ENCODE measurements at regions not wholly inside any gene's neighbourhood (a gene's known extent, or its start where the extent isn't known, plus 50 kb on each side); places are given as distances from the start of the nearest gene placed in this dataset.

GRCh38 chr11:111069066-111069465 lies 176.5 kb upstream of the POU2AF2 start:
- intact Hi-C loops (cut with micrococcal nuclease), result no loop called here
- Mint-ChIP-seq H3K4me1 (ENCODE audit: low read depth) (no peaks in the 10 kb centered on the region), H3K27me3 (ENCODE audit: insufficient read depth) (no peaks in the 10 kb centered on the region), H3K9me3 (peaks cover 8% of the 10 kb centered on the region), H3K4me3 (no peak overlapping the region), H3K36me3 (ENCODE audit: low read depth) (no peaks in the 10 kb centered on the region), H3K27ac (no peak overlapping the region)
- no peak for DNase-seq (ENCODE audit: low spot score)

- H3K4me3 Mint-ChIP-seq, result no peak overlapping the region
- H3K36me3 Mint-ChIP-seq (ENCODE audit: low read depth), result no peaks in the 10 kb centered on the region
Observed at GRCh38 chr11:111067994-111068393, 177.5 kb upstream of the POU2AF2 start.

GRCh38 chr11:111066846-111067245 lies 178.7 kb upstream of the POU2AF2 start:
- no peaks in the 10 kb centered on the region for H3K4me1 Mint-ChIP-seq (ENCODE audit: low read depth)
- H3K27ac Mint-ChIP-seq, result no peak overlapping the region
- H3K9me3 Mint-ChIP-seq, result peaks cover 8% of the 10 kb centered on the region
- no peak overlapping the region for H3K4me3 Mint-ChIP-seq
- H3K27me3 Mint-ChIP-seq (ENCODE audit: insufficient read depth), result no peaks in the 10 kb centered on the region
- intact Hi-C loops (cut with micrococcal nuclease), result no loop called here
- H3K36me3 Mint-ChIP-seq (ENCODE audit: low read depth), result no peaks in the 10 kb centered on the region
- DNase-seq (ENCODE audit: low spot score), result no peak

More at GRCh38 chr11:111067994-111068393, 177.5 kb upstream of the POU2AF2 start:
- peaks cover 8% of the 10 kb centered on the region for H3K9me3 Mint-ChIP-seq
- no peak overlapping the region for H3K27ac Mint-ChIP-seq
- H3K27me3 Mint-ChIP-seq (ENCODE audit: insufficient read depth), result no peaks in the 10 kb centered on the region
- intact Hi-C loops (cut with micrococcal nuclease), result no loop called here
- H3K4me1 Mint-ChIP-seq (ENCODE audit: low read depth), result no peaks in the 10 kb centered on the region
- DNase-seq (ENCODE audit: low spot score), result no peak

- DNase-seq (ENCODE audit: low spot score), result no peak
- H3K9me3 Mint-ChIP-seq, result peaks cover 8% of the 10 kb centered on the region
- no peaks in the 10 kb centered on the region for H3K36me3 Mint-ChIP-seq (ENCODE audit: low read depth)
- intact Hi-C loops (cut with micrococcal nuclease), result no loop called here
- H3K4me1 Mint-ChIP-seq (ENCODE audit: low read depth), result no peaks in the 10 kb centered on the region
- H3K27me3 Mint-ChIP-seq (ENCODE audit: insufficient read depth), result no peaks in the 10 kb centered on the region
- H3K27ac Mint-ChIP-seq, result no peak overlapping the region
- H3K4me3 Mint-ChIP-seq, result no peak overlapping the region
Observed at GRCh38 chr11:111063726-111064517, 181.6 kb upstream of the POU2AF2 start.

GRCh38 chr11:111062420-111062819 lies 183.1 kb upstream of the POU2AF2 start:
- Mint-ChIP-seq H3K4me1 (ENCODE audit: low read depth) (no peaks in the 10 kb centered on the region), H3K36me3 (ENCODE audit: low read depth) (no peaks in the 10 kb centered on the region), H3K9me3 (no peaks in the 10 kb centered on the region), H3K4me3 (no peak overlapping the region), H3K27me3 (ENCODE audit: insufficient read depth) (no peaks in the 10 kb centered on the region), H3K27ac (no peak overlapping the region)
- intact Hi-C loops (cut with micrococcal nuclease), result no loop called here
- no peak for DNase-seq (ENCODE audit: low spot score)

- H3K27me3 Mint-ChIP-seq (ENCODE audit: insufficient read depth), result no peaks in the 10 kb centered on the region
- no peak overlapping the region for H3K4me3 Mint-ChIP-seq
- H3K27ac Mint-ChIP-seq, result no peak overlapping the region
- H3K4me1 Mint-ChIP-seq (ENCODE audit: low read depth), result no peaks in the 10 kb centered on the region
- intact Hi-C loops (cut with micrococcal nuclease), result no loop called here
- no peaks in the 10 kb centered on the region for H3K36me3 Mint-ChIP-seq (ENCODE audit: low read depth)
- no peaks in the 10 kb centered on the region for H3K9me3 Mint-ChIP-seq
- DNase-seq (ENCODE audit: low spot score), result no peak
Observed at GRCh38 chr11:111059726-111060125, 185.8 kb upstream of the POU2AF2 start.

- Mint-ChIP-seq H3K4me1 (ENCODE audit: low read depth) (no peaks in the 10 kb centered on the region), H3K36me3 (ENCODE audit: low read depth) (no peaks in the 10 kb centered on the region), H3K27ac (no peak overlapping the region), H3K27me3 (ENCODE audit: insufficient read depth) (no peaks in the 10 kb centered on the region), H3K4me3 (no peak overlapping the region), H3K9me3 (no peaks in the 10 kb centered on the region)
- intact Hi-C loops (cut with micrococcal nuclease), result no loop called here
- DNase-seq (ENCODE audit: low spot score), result no peak
Observed at GRCh38 chr11:111049131-111049530, 196.4 kb upstream of the POU2AF2 start.

GRCh38 chr11:111047374-111047773 lies 198.2 kb upstream of the POU2AF2 start:
- H3K9me3 Mint-ChIP-seq, result no peaks in the 10 kb centered on the region
- H3K4me3 Mint-ChIP-seq, result no peak overlapping the region

GRCh38 chr11:111046291-111046690 lies 199.2 kb upstream of the POU2AF2 start:
- no peaks in the 10 kb centered on the region for H3K4me1 Mint-ChIP-seq (ENCODE audit: low read depth)
- H3K27ac Mint-ChIP-seq, result no peak overlapping the region
- H3K27me3 Mint-ChIP-seq (ENCODE audit: insufficient read depth), result no peaks in the 10 kb centered on the region
- intact Hi-C loops (cut with micrococcal nuclease), result no loop called here
- no peak overlapping the region for H3K4me3 Mint-ChIP-seq
- DNase-seq (ENCODE audit: low spot score), result no peak
- H3K36me3 Mint-ChIP-seq (ENCODE audit: low read depth), result no peaks in the 10 kb centered on the region
- no peaks in the 10 kb centered on the region for H3K9me3 Mint-ChIP-seq

More at GRCh38 chr11:111047374-111047773, 198.2 kb upstream of the POU2AF2 start:
- intact Hi-C loops (cut with micrococcal nuclease), result no loop called here
- no peaks in the 10 kb centered on the region for H3K27me3 Mint-ChIP-seq (ENCODE audit: insufficient read depth)
- no peaks in the 10 kb centered on the region for H3K36me3 Mint-ChIP-seq (ENCODE audit: low read depth)
- H3K27ac Mint-ChIP-seq, result no peak overlapping the region
- DNase-seq (ENCODE audit: low spot score), result no peak
- no peaks in the 10 kb centered on the region for H3K4me1 Mint-ChIP-seq (ENCODE audit: low read depth)

- Mint-ChIP-seq H3K36me3 (ENCODE audit: low read depth) (no peaks in the 10 kb centered on the region), H3K4me3 (no peak overlapping the region), H3K27ac (no peak overlapping the region), H3K4me1 (ENCODE audit: low read depth) (no peaks in the 10 kb centered on the region), H3K27me3 (ENCODE audit: insufficient read depth) (no peaks in the 10 kb centered on the region), H3K9me3 (no peaks in the 10 kb centered on the region)
- DNase-seq (ENCODE audit: low spot score), result no peak
- intact Hi-C loops (cut with micrococcal nuclease), result no loop called here
Observed at GRCh38 chr11:111045874-111046273, 199.7 kb upstream of the POU2AF2 start.

- Mint-ChIP-seq H3K27ac (no peak overlapping the region), H3K4me1 (ENCODE audit: low read depth) (no peaks in the 10 kb centered on the region), H3K4me3 (no peak overlapping the region), H3K9me3 (no peaks in the 10 kb centered on the region), H3K36me3 (ENCODE audit: low read depth) (no peaks in the 10 kb centered on the region), H3K27me3 (ENCODE audit: insufficient read depth) (peaks cover 1% of the 10 kb centered on the region)
- intact Hi-C loops (cut with micrococcal nuclease), result no loop called here
- DNase-seq (ENCODE audit: low spot score), result no peak
Observed at GRCh38 chr11:111045407-111045803, 200.1 kb upstream of the POU2AF2 start.

GRCh38 chr11:111044751-111045406 lies 200.6 kb upstream of the POU2AF2 start:
- Mint-ChIP-seq H3K4me1 (ENCODE audit: low read depth) (no peaks in the 10 kb centered on the region), H3K27ac (no peak overlapping the region), H3K4me3 (no peak overlapping the region), H3K36me3 (ENCODE audit: low read depth) (no peaks in the 10 kb centered on the region), H3K27me3 (ENCODE audit: insufficient read depth) (peaks cover 3% of the 10 kb centered on the region), H3K9me3 (no peaks in the 10 kb centered on the region)
- intact Hi-C loops (cut with micrococcal nuclease), result no loop called here
- DNase-seq (ENCODE audit: low spot score), result no peak

- Mint-ChIP-seq H3K4me1 (ENCODE audit: low read depth) (no peaks in the 10 kb centered on the region), H3K36me3 (ENCODE audit: low read depth) (no peaks in the 10 kb centered on the region), H3K9me3 (no peaks in the 10 kb centered on the region), H3K27me3 (ENCODE audit: insufficient read depth) (peaks cover 3% of the 10 kb centered on the region), H3K27ac (no peak overlapping the region), H3K4me3 (no peak overlapping the region)
- no peak for DNase-seq (ENCODE audit: low spot score)
- intact Hi-C loops (cut with micrococcal nuclease), result no loop called here
Observed at GRCh38 chr11:111039982-111040381, 205.5 kb upstream of the POU2AF2 start.

All from activated T-helper 1 cell treated with anti-CD3 and anti-CD28 coated beads, Interleukin-12 subunit alpha, Interleukin-12 subunit beta, Interleukin-2, Interleukin-4 antibody, amounts not matched to agents 30 ng/mL and 10 ng/mL and 1 ng/mL, durations not matched to agents 14 hours and 24 hours and 36 hours (primary cell).